Ishikawa (cell line): ENCODE measurements at regions not wholly inside any gene's neighbourhood (a gene's known extent, or its start where the extent isn't known, plus 50 kb on each side); places are given as distances from the start of the nearest gene placed in this dataset.

Experiments used
- CEBPB ChIP-seq: IDR thresholded peaks from 2 replicates; pipeline ENCODE4 v1.6.1; 2012
- CREB1 ChIP-seq: IDR thresholded peaks from 2 replicates; pipeline ENCODE4 v1.6.1; 2012; ENCODE audit warnings: low read depth
- EGR1 ChIP-seq: IDR thresholded peaks from 2 replicates; pipeline ENCODE4 v1.6.1; 2012
- EP300 ChIP-seq: IDR thresholded peaks from 2 replicates; pipeline ENCODE4 v1.6.1; 2012; ENCODE audit warnings: borderline replicate concordance
- FOXM1 ChIP-seq: IDR thresholded peaks from 2 replicates; pipeline ENCODE4 v1.6.1; 2012; ENCODE audit warnings: low read depth, borderline replicate concordance
- MAX ChIP-seq: IDR thresholded peaks from 2 replicates; pipeline ENCODE4 v1.6.1; 2012
- NFIC ChIP-seq: IDR thresholded peaks from 2 replicates; pipeline ENCODE4 v1.6.1; 2012
- RAD21 ChIP-seq: IDR thresholded peaks from 2 replicates; pipeline ENCODE4 v1.6.1; 2012; ENCODE audit warnings: low read depth
- REST ChIP-seq: IDR thresholded peaks from 2 replicates; pipeline ENCODE4 v1.6.1; 2012; ENCODE audit warnings: low read depth, mild to moderate bottlenecking
- TAF1 ChIP-seq: IDR thresholded peaks from 2 replicates; pipeline ENCODE4 v1.6.1; 2012; ENCODE audit warnings: low read depth, mild to moderate bottlenecking
- TCF12 ChIP-seq: IDR thresholded peaks from 2 replicates; pipeline ENCODE4 v1.6.1; 2012; ENCODE audit warnings: low read depth
- TEAD4 ChIP-seq: IDR thresholded peaks from 2 replicates; pipeline ENCODE4 v1.6.1; 2012
- USF1 ChIP-seq: IDR thresholded peaks from 2 replicates; pipeline ENCODE4 v1.6.1; 2012
- YY1 ChIP-seq: IDR thresholded peaks from 2 replicates; pipeline ENCODE4 v1.6.1; 2012; ENCODE audit warnings: low read depth
- ZBTB7A ChIP-seq: IDR thresholded peaks from 2 replicates; pipeline ENCODE4 v1.6.1; 2012; ENCODE audit warnings: low read depth

DNA sequence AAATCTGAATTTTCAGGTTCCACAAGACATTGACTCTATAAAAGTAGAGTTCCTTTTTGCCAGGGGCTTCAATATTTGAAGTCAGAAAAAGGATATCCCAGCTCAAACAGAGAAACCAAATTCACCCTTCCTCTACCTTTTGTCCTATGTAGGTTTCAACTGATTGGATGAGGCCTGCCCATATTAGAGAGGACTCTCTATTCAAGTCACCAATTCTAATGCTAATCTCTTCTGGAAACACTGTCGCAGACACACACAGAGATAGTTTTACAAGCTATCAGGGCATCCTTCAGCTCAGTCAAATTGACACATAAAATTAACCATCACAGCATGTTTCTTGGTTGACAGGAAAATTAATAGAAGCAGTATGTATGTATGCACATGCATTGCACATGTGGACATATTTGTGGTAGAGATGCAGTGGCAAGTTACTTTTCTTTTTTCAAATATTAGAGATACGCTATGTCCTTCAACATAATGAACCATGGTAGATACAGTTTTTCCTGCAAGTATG, 207.1 kb downstream of the RAD51AP2 start:
- no peak for TF ChIP-seq EGR1
- TF ChIP-seq RAD21: no peak
- no peak for TF ChIP-seq CEBPB
- TF ChIP-seq USF1: no peak
- TF ChIP-seq EP300: no peak
- TF ChIP-seq ZBTB7A: no peak
- TF ChIP-seq REST: no peak
- no peak for TF ChIP-seq TAF1
- no peak for TF ChIP-seq MAX
- no peak for TF ChIP-seq CREB1
- TF ChIP-seq FOXM1: no peak
- no peak for TF ChIP-seq TEAD4
- no peak for TF ChIP-seq TCF12
- TF ChIP-seq YY1: no peak
- no peak for TF ChIP-seq NFIC

GRCh38 chr2:17309741-17310339, 208.4 kb downstream of the RAD51AP2 start:
- TF ChIP-seq EGR1 (no peak), NFIC (no peak), RAD21 (peak; percentile 62)

GRCh38 chr2:17309181-17309580, 209.1 kb downstream of the RAD51AP2 start:
- TF ChIP-seq FOXM1: no peak
- no peak for TF ChIP-seq TAF1

- TF ChIP-seq YY1 (no peak), EP300 (no peak), TEAD4 (no peak)
Measured at GRCh38 chr2:17306706-17307105, 211.5 kb downstream of the RAD51AP2 start.

GRCh38 chr2:17306219-17306618, 212.0 kb downstream of the RAD51AP2 start:
- no peak for TF ChIP-seq TCF12
- no peak for TF ChIP-seq CREB1
- TF ChIP-seq MAX: no peak

DNA sequence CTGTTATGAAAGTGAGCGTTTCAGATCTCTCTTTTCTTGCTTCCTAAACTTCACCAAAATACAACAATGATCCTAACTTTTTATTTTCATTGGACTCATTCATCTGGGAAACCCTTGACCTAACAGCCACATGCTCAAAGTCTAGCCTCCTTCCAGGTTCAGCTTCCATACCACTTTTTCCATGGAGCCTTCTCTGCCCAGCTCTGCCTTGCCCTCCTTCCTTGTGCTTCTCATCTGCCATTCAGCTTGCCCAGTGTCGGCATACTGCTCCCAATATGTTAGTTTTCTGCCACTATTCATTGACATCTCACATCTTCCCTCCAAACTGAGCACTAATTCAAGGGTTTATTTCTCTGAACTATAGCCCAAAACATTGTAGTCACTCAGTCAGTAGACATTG, 214.7 kb downstream of the RAD51AP2 start:
- no peak for TF ChIP-seq ZBTB7A
- TF ChIP-seq CREB1: no peak
- TF ChIP-seq RAD21: no peak
- TF ChIP-seq TCF12: no peak
- TF ChIP-seq REST: no peak
- no peak for TF ChIP-seq USF1

DNA sequence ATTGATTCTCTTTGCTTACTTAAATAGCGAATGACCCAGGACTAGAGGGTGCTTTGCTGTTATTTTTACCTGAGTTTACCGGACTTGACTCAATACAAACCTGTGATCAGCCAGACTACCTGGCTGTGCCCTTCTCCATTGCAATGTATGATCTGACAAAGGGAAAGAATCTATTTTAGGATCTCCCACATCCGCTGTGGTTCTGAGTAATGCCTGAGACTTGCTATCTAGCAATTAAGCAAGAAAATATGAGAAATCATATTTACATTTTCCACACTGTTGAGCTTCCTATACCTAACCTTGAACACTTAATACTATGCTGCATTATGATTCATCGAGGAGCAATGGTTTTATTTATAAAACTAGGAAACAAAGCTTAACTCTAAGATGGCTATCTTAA, 215.2 kb downstream of the RAD51AP2 start:
- no peak for TF ChIP-seq FOXM1
- TF ChIP-seq RAD21: no peak
- no peak for TF ChIP-seq CREB1
- no peak for TF ChIP-seq EP300
- no peak for TF ChIP-seq TCF12
- TF ChIP-seq REST: no peak
- no peak for TF ChIP-seq ZBTB7A
- no peak for TF ChIP-seq MAX
- TF ChIP-seq TAF1: no peak
- TF ChIP-seq NFIC: no peak
- TF ChIP-seq CEBPB: no peak
- no peak for TF ChIP-seq EGR1
- no peak for TF ChIP-seq USF1
- no peak for TF ChIP-seq TEAD4
